Left renal pelvis (tissue), 4 donors: ENCODE measurements at regions not wholly inside any gene's neighbourhood (a gene's known extent, or its start where the extent isn't known, plus 50 kb on each side); places are given as distances from the start of the nearest gene placed in this dataset.
"Not testable (repeated sequence)": the region's sequence is repeated elsewhere in the genome, so short reads cannot be mapped to it uniquely, and the experiment has no call there.

ENCODE experiments used
- DNase-seq, 4 donors: peaks; one replicate each; pipeline ENCODE4 v3.0.0-alpha.2; 2013; ENCODE audit warnings: low read depth in 4 of 4, low spot score in 3 of 4

GRCh38 chrY:3037471-3037870, 102.3 kb downstream of the ZFY start:
- no peak for DNase-seq

GRCh38 chrY:3040415-3040814, 105.2 kb downstream of the ZFY start:
- no peak for DNase-seq

GRCh38 chrY:3041985-3042384, 106.8 kb downstream of the ZFY start:
- no peak for DNase-seq

GRCh38 chrY:3042901-3043300, 107.7 kb downstream of the ZFY start:
- no peak for DNase-seq

GRCh38 chrY:3045048-3045447, 109.9 kb downstream of the ZFY start:
- no peak for DNase-seq

- not testable (repeated sequence) for DNase-seq
These were observed 120.3 kb downstream of the ZFY start for GRCh38 chrY:3055496-3055895.

- DNase-seq = not testable (repeated sequence)
These were observed 123.2 kb downstream of the ZFY start for GRCh38 chrY:3058342-3058741.

GRCh38 chrY:3060671-3061070, 125.5 kb downstream of the ZFY start:
- DNase-seq = not testable (repeated sequence)

GRCh38 chrY:3088149-3088548, 153.0 kb downstream of the ZFY start:
- DNase-seq = not testable (repeated sequence)

- DNase-seq = not testable (repeated sequence)
These were observed 173.5 kb downstream of the ZFY start for GRCh38 chrY:3108674-3109073.

GRCh38 chrY:3120234-3120633, 185.1 kb downstream of the ZFY start:
- not testable (repeated sequence) for DNase-seq

- not testable (repeated sequence) for DNase-seq
These were observed 185.5 kb downstream of the ZFY start for GRCh38 chrY:3120716-3121115.

GRCh38 chrY:3123482-3123881, 188.3 kb downstream of the ZFY start:
- DNase-seq = not testable (repeated sequence)

GRCh38 chrY:3171074-3171473, 235.9 kb downstream of the ZFY start:
- DNase-seq = not testable (repeated sequence)

- not testable (repeated sequence) for DNase-seq
These were observed 259.9 kb downstream of the ZFY start for GRCh38 chrY:3195035-3195434.

- DNase-seq = not testable (repeated sequence)
These were observed 267.1 kb downstream of the ZFY start for GRCh38 chrY:3202287-3202686.

GRCh38 chrY:3206733-3207132, 271.6 kb downstream of the ZFY start:
- not testable (repeated sequence) for DNase-seq

- DNase-seq = not testable (repeated sequence)
These were observed 278.0 kb downstream of the ZFY start for GRCh38 chrY:3213183-3213582.

GRCh38 chrY:3218134-3218533, 283.0 kb downstream of the ZFY start:
- DNase-seq = not testable (repeated sequence)

GRCh38 chrY:3218559-3218958, 283.4 kb downstream of the ZFY start:
- DNase-seq = not testable (repeated sequence)

GRCh38 chrY:3262911-3263310, 316.0 kb upstream of the TGIF2LY start:
- DNase-seq = not testable (repeated sequence)

- not testable (repeated sequence) for DNase-seq
These were observed 290.8 kb upstream of the TGIF2LY start for GRCh38 chrY:3288063-3288462.

- DNase-seq = not testable (repeated sequence)
These were observed 281.6 kb upstream of the TGIF2LY start for GRCh38 chrY:3297235-3297634.
